ENCODE measurements at regions not wholly inside any gene's neighbourhood (a gene's known extent, or its start where the extent isn't known, plus 50 kb on each side); places are given as distances from the start of the nearest gene placed in this dataset.
A peak's percentile ranks its signal among the peaks of the same experiment; 100 is the strongest.

DNA sequence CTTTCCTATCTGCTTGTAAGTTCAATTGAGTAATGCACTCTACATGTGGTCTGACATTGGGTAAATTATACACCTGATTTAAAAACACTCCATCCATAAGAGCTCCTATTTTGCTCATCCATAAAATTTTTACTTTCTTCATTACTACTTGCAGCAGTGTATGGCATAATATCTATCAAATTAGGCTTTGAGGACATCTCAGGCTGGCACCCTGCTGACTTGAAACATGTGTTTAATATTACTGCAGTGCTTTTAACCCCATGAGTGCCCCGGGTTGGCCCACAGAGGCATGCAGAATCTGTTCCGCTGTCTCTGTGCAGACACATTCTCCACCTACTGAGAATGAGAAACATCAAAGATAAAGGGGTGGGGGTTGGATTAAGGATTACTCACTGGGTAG is 249.9 kb upstream of the DNAJC19 start:
- H3K27ac ChIP-seq (ENCODE audit: low read depth in 2 of 2, low read length in 1 of 2), result no peak overlapping the region; a peak in 1 of 4 replicates
- H3K4me3 ChIP-seq (ENCODE audit: low read depth in 2 of 2, low read length in 1 of 2), result no peak overlapping the region
- peak; percentile 57 for DNase-seq
- TF ChIP-seq EP300 (IDR thresholded peaks at IDR 0.05; ENCODE audit: borderline replicate concordance in 1 of 2, low read depth in 1 of 2, low read length in 1 of 2), result no peak
- TF ChIP-seq RCOR1 (IDR thresholded peaks at IDR 0.05; ENCODE audit: low read length), result peak; percentile 43; the same call in 1 of the 2 replicates
- TF ChIP-seq, protein P1, sequence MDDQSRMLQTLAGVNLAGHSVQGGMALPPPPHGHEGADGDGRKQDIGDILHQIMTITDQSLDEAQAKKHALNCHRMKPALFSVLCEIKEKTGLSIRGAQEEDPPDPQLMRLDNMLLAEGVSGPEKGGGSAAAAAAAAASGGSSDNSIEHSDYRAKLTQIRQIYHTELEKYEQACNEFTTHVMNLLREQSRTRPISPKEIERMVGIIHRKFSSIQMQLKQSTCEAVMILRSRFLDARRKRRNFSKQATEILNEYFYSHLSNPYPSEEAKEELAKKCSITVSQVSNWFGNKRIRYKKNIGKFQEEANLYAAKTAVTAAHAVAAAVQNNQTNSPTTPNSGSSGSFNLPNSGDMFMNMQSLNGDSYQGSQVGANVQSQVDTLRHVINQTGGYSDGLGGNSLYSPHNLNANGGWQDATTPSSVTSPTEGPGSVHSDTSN (IDR thresholded peaks at IDR 0.05), result no peak
- no peak for TF ChIP-seq RAD21 (IDR thresholded peaks at IDR 0.05; ENCODE audit: low read length)
- TF ChIP-seq MXI1 (IDR thresholded peaks at IDR 0.05; ENCODE audit: low read depth, low read length), result peak; percentile 22; the same call in 1 of the 2 replicates
- TF ChIP-seq POLR2AphosphoS5 (IDR thresholded peaks at IDR 0.05; ENCODE audit: low read depth, low read length), result no peak
- TF ChIP-seq FOXJ3 (CRISPR knock-in tag; IDR thresholded peaks at IDR 0.05), result no peak
- TF ChIP-seq FOXM1 (IDR thresholded peaks at IDR 0.05; ENCODE audit: low read depth), result no peak
- TF ChIP-seq ELF1 (IDR thresholded peaks at IDR 0.05), result no peak
- TF ChIP-seq GATA2 (CRISPR knock-in tag; IDR thresholded peaks at IDR 0.05), result peak; percentile 22; the same call in 1 of the 2 replicates
- no peak for TF ChIP-seq GABPA (IDR thresholded peaks at IDR 0.05; ENCODE audit: low read depth)
- TF ChIP-seq, protein P2, sequence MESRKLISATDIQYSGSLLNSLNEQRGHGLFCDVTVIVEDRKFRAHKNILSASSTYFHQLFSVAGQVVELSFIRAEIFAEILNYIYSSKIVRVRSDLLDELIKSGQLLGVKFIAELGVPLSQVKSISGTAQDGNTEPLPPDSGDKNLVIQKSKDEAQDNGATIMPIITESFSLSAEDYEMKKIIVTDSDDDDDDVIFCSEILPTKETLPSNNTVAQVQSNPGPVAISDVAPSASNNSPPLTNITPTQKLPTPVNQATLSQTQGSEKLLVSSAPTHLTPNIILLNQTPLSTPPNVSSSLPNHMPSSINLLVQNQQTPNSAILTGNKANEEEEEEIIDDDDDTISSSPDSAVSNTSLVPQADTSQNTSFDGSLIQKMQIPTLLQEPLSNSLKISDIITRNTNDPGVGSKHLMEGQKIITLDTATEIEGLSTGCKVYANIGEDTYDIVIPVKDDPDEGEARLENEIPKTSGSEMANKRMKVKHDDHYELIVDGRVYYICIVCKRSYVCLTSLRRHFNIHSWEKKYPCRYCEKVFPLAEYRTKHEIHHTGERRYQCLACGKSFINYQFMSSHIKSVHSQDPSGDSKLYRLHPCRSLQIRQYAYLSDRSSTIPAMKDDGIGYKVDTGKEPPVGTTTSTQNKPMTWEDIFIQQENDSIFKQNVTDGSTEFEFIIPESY (IDR thresholded peaks at IDR 0.05; ENCODE audit: borderline replicate concordance, low read depth), result no peak
- no peak for TF ChIP-seq TEAD4 (IDR thresholded peaks at IDR 0.05; ENCODE audit: borderline replicate concordance, insufficient read depth)
- TF ChIP-seq CHD2 (IDR thresholded peaks at IDR 0.05; ENCODE audit: low read length, partially characterized antibody), result peak; percentile 22
- no peak for TF ChIP-seq SIN3A (IDR thresholded peaks at IDR 0.05; ENCODE audit: borderline replicate concordance, low read depth, low read length)
- TF ChIP-seq, protein P3, sequence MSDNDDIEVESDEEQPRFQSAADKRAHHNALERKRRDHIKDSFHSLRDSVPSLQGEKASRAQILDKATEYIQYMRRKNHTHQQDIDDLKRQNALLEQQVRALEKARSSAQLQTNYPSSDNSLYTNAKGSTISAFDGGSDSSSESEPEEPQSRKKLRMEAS (IDR thresholded peaks at IDR 0.05; ENCODE audit: low read depth), result no peak
- H3K9me3 ChIP-seq, result no peaks in the 10 kb centered on the region
- no peaks in the 10 kb centered on the region for H4K20me1 ChIP-seq (ENCODE audit: insufficient read depth)
- H3K4me1 ChIP-seq (ENCODE audit: control insufficient read depth in 1 of 2, insufficient read depth in 2 of 2, low read depth in 1 of 2, low read length in 1 of 2), result peaks cover 0 to 6% of the 10 kb centered on the region in 2 experiments; a peak in 2 of 4 replicates
- no peaks in the 10 kb centered on the region for H3K27me3 ChIP-seq (ENCODE audit: insufficient read depth)
- no peak overlapping the region for H3K9ac ChIP-seq
- POLR2A ChIA-PET, result no interaction called here
- H3K4me2 ChIP-seq, result no peak overlapping the region
- H3K9me2 ChIP-seq, result no peaks in the 10 kb centered on the region
- CTCF ChIA-PET, result interaction anchor here (1.3 to 2.8 kb wide), 3 partner anchors 29 to 461 kb away, joined by 3 to 10 read pairs (median 6); no protein-coding TSS in a partner anchor
- no peaks in the 10 kb centered on the region for H3K79me2 ChIP-seq (ENCODE audit: insufficient read depth)
- no peak overlapping the region for H2AFZ ChIP-seq (ENCODE audit: low read depth)
- H3F3A ChIP-seq (replicated peaks; ENCODE audit: insufficient read depth), result no peaks in the 10 kb centered on the region
- no peaks in the 10 kb centered on the region for H3K36me3 ChIP-seq (replicated peaks in 1 of 2; ENCODE audit: control insufficient read depth in 1 of 2, insufficient read depth in 2 of 2, low read length in 1 of 2)
- WGBS (ENCODE audit: low lambda C conversion rate), result 43% methylated on average over 2 of the region's 2 CpGs

DNA sequence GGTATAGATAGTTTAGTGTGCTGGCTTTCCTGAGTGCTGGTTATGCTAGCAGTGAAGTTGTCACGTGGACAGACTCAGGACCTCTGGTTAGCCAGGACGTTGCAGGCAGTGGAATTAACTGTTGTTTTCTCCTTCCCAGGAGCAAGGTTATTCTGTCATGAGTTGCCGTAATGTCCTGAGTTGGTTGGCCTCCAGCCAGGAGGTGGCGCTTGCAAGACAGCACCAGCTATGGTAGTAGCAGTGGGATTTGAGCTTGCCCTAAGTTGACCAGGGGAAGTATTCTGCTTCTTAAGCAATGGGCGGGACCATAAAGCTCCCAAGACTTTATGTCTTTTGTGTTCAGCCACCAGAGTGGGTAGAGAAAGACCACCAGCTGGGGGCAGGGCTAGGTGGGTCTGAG is 240.7 kb upstream of the DNAJC19 start:
- Histone ChIP-seq H3K4me2 (no peak overlapping the region), H3K36me3 (replicated peaks in 1 of 2; ENCODE audit: control insufficient read depth in 1 of 2, insufficient read depth in 2 of 2, low read length in 1 of 2) (no peaks in the 10 kb centered on the region), H3K9me3 (no peaks in the 10 kb centered on the region), H3K27me3 (ENCODE audit: insufficient read depth) (no peaks in the 10 kb centered on the region), H3K9ac (no peak overlapping the region), H3K9me2 (no peaks in the 10 kb centered on the region), H3K4me3 (ENCODE audit: low read depth in 2 of 2, low read length in 1 of 2) (no peak overlapping the region), H3K4me1 (ENCODE audit: control insufficient read depth in 1 of 2, insufficient read depth in 2 of 2, low read depth in 1 of 2, low read length in 1 of 2) (no peaks in the 10 kb centered on the region), H3K27ac (ENCODE audit: low read depth in 2 of 2, low read length in 1 of 2) (no peak overlapping the region), H4K20me1 (ENCODE audit: insufficient read depth) (no peaks in the 10 kb centered on the region), H3K79me2 (ENCODE audit: insufficient read depth) (no peaks in the 10 kb centered on the region), H2AFZ (ENCODE audit: low read depth) (no peak overlapping the region), H3F3A (replicated peaks; ENCODE audit: insufficient read depth) (no peaks in the 10 kb centered on the region)
- CTCF ChIA-PET, result interaction anchor here (1.0 to 1.9 kb wide), 2 partner anchors 20 to 48 kb away, joined by 3 to 7 read pairs; no protein-coding TSS in a partner anchor
- POLR2A ChIA-PET, result no interaction called here
- 43% methylated on average over 5 of the region's 5 CpGs for WGBS (ENCODE audit: low lambda C conversion rate)
- no peak for DNase-seq
- no peak for TF ChIP-seq NRF1 (IDR thresholded peaks at IDR 0.05; ENCODE audit: low read depth, low read length)
- no peak for TF ChIP-seq FOSL2 (IDR thresholded peaks at IDR 0.05; ENCODE audit: borderline replicate concordance, low read depth)
- TF ChIP-seq POLR2AphosphoS5 (IDR thresholded peaks at IDR 0.05; ENCODE audit: low read depth, low read length), result no peak
- no peak for TF ChIP-seq ELF1 (IDR thresholded peaks at IDR 0.05)
- TF ChIP-seq MXI1 (IDR thresholded peaks at IDR 0.05; ENCODE audit: low read depth, low read length), result no peak
- TF ChIP-seq RAD21 (IDR thresholded peaks at IDR 0.05; ENCODE audit: low read length), result no peak
- no peak for TF ChIP-seq RFX5 (IDR thresholded peaks at IDR 0.05; ENCODE audit: low read length)
- TF ChIP-seq TEAD4 (IDR thresholded peaks at IDR 0.05; ENCODE audit: borderline replicate concordance, insufficient read depth), result no peak
- TF ChIP-seq TCF12 (IDR thresholded peaks at IDR 0.05), result no peak
- no peak for TF ChIP-seq MEF2A (IDR thresholded peaks at IDR 0.05; ENCODE audit: borderline replicate concordance, low read depth)
- TF ChIP-seq SIN3A (IDR thresholded peaks at IDR 0.05; ENCODE audit: borderline replicate concordance, low read depth, low read length), result no peak
- no peak for TF ChIP-seq YY1 (IDR thresholded peaks at IDR 0.05; ENCODE audit: low read depth)
- TF ChIP-seq EP300 (IDR thresholded peaks at IDR 0.05; ENCODE audit: borderline replicate concordance in 1 of 2, low read depth in 1 of 2, low read length in 1 of 2), result no peak
- no peak for TF ChIP-seq RXRA (IDR thresholded peaks at IDR 0.05; ENCODE audit: borderline replicate concordance, low read depth)

Data from SK-N-SH (cell line).